GM19328 (cell line): ENCODE measurements at regions not wholly inside any gene's neighbourhood (a gene's known extent, or its start where the extent isn't known, plus 50 kb on each side); places are given as distances from the start of the nearest gene placed in this dataset.

Experiments
- ATAC-seq: cut with Tn5 transposase; IDR thresholded peaks from one replicate; pipeline ENCODE4 v1.9.1; 2021; ENCODE audit warnings: mild to moderate bottlenecking, moderate library complexity; ENCODE audit not compliant: unreplicated experiment

DNA sequence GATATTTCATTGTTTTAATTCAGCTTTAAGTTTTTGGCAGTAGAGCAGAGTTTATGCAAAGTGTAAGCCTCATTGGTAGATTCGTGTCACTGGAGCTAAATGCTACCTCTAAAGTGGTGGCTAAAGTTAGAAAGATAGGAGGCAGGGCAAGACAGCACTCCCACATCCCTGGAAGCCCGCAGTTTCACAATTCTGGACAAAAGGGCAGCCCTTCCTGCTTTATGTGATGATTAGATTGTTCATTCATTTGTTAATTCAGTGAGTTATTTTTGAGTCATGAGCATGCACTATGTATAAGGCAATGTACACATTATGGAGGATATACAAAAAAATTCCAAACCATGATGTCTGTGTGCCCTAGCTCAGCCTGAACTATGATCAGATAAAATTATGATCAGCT, 52.1 kb upstream of the EIF3M start:
- no peak for ATAC-seq

DNA sequence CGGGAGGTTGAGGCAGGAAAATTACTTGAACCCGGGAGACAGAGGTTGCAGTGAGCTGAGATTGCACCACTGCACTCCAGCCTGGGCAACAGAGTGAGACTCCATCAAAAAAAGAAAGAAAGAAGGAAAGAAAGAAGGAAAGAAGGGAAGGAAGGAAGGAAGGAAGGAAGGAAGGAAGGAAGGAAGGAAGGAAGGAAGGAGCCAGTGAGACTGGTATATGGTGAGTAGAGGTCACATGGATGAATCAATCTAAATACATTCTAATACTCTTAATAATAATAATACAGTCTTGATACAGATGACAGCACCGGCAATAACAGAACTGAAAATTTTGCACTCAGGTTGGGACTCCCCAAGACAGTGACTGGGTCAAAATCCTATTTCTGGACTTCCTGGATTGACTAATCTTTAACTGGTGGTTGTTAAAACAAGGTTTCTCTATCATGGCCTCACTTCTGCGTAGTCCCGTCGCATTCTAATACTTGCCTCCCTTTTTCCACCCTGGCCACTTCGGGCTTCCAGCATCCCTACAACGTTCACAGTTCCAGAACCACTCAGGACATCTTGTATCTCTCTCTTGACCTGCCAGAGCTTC, 53.5 kb upstream of the EIF3M start:
- ATAC-seq = peak; percentile 94

- no peak for ATAC-seq
Observed at GRCh38 chr11:32527261-32528175, 56.1 kb upstream of the EIF3M start.

- ATAC-seq = no peak
Observed at GRCh38 chr11:32526760-32527159, 56.9 kb upstream of the EIF3M start.

- no peak for ATAC-seq
Observed at GRCh38 chr11:32511926-32512325, 71.7 kb upstream of the EIF3M start.

- no peak for ATAC-seq
Observed at GRCh38 chr11:32510039-32510438, 73.6 kb upstream of the EIF3M start.

DNA sequence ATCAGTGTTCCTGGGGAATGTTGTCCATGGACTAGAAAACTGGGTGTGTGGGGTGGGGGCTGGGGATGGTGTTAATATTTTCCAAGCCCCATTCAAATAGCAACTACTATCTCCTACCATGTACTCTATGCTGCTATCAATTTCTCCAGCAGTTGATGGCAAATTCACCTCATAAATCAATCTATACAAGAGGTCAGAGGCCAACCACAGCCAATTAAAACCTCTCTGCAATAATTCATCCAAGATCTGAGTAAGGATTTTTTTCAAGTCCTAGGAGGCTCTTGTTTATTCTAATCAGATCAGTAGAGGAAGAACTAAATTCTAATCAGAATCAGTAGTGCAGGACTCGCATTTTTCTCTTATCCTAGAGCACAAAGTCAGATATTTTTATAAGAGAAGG, 73.4 kb upstream of the WT1 start:
- no peak for ATAC-seq

DNA sequence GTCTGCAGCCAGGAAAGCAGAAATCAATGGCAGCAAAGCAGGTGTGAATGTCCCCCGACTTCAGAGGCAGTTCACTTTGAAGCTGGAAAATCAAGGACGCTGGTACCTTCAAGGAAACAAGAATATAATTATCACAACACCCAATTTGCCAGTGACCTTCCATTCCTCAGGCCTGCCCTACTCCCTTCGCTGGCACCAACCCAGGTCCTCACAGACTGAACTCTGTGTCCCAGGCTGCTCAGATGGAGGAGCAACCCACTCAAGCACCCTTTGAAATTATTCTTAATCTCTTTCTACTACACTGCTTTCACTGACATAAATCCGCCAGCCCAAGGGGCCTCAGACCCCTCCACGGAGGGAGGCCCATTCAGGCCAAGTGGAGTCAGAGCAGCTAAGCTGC, 64.7 kb upstream of the WT1 start:
- ATAC-seq = no peak

GRCh38 chr11:32497951-32498350, 62.6 kb upstream of the WT1 start:
- ATAC-seq = no peak

- no peak for ATAC-seq
Observed at GRCh38 chr11:32494629-32495028, 59.3 kb upstream of the WT1 start.

GRCh38 chr11:32489464-32489863, 54.1 kb upstream of the WT1 start:
- ATAC-seq = no peak

DNA sequence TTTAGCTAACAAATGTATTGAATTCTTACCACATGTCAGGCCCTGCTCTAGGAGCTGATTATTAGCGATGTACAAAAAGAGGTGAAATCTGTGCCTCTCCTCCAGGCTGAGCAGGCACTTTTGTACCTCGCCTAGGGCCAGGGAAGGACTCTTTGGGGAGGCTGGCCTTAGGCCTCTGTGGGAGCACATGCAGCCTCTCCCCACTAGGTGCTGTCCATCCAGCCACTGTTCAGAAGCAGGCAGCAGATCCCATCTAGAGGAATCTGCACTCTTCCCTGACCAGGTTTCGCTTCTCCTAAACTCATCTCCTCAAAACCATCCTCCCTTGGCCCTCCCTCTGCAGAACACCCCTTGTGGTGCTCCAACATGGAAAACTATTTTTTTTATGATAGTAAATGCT, 51.9 kb upstream of the WT1 start:
- no peak for ATAC-seq

DNA sequence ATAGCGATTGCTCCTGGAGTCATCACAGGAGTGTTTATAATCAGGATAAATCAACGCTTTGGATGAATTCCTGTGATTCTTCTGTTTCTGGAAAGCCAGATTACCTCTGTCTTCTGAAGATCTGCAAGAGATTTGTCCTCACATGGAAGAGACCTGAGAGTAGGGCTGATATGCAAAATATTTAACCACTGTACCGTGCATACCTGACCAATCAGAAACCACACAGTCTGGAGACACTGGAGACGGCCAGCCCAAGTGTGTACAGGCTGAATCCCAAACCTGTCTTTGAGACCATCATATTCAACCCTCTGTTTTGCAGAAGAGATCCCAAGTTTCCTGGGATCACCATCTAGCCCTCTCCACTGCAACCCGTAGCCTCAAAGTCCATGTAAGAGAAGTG, 50.4 kb upstream of the WT1 start:
- ATAC-seq = no peak
